C4-2B (cell line): ENCODE measurements at regions not wholly inside any gene's neighbourhood (a gene's known extent, or its start where the extent isn't known, plus 50 kb on each side); places are given as distances from the start of the nearest gene placed in this dataset.

Source experiments
- CTCF ChIP-seq: fragments of 450-650 bp; conservative IDR thresholded peaks from 2 replicates; pipeline ENCODE4 v1.5.1; 2017; ENCODE audit warnings: mild to moderate bottlenecking
- ZFX ChIP-seq: fragments of 450-650 bp; IDR thresholded peaks from 2 replicates; pipeline ENCODE4 v1.6.1; 2017

DNA sequence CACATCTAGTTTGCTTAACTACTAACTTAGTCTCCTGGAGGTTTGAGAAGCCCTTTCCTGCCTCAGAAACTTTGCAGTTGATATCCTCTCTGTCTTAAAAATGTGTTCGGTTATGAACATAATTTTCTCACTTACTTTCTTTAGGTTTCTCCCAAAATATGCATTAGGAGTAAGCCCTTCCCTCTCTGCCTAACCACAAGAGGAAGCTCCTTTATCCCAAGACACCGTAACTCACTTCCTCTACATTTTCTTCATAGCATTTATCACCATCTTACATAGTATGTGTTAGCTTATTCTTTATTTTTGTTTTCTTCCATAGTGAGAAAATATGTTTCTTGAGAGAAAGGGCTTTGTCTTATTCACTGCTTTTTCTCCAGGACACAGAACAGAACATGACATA lies 952.5 kb upstream of the ATXN8OS start:
- TF ChIP-seq CTCF (no peak), ZFX (no peak)
